ENCODE measurements at regions not wholly inside any gene's neighbourhood (a gene's known extent, or its start where the extent isn't known, plus 50 kb on each side); places are given as distances from the start of the nearest gene placed in this dataset.

GRCh38 chr10:3871424-3871996 is 86.5 kb upstream of the KLF6 start:
- no peak for TF ChIP-seq CTCF (IDR thresholded peaks at IDR 0.05)
- H3K4me3 ChIP-seq (ENCODE audit: low read depth in 1 of 2, low read length in 1 of 2): no peak overlapping the region
- H3K9me3 ChIP-seq: no peaks in the 10 kb centered on the region
- peaks cover 39 to 40% of the 10 kb centered on the region in 2 experiments for H3K4me1 ChIP-seq (ENCODE audit: control insufficient read depth in 1 of 2, insufficient read depth in 1 of 2, low read depth in 1 of 2, low read length in 1 of 2)
- no peaks in the 10 kb centered on the region for H3K27me3 ChIP-seq
- no peaks in the 10 kb centered on the region for H3K36me3 ChIP-seq
- H3K27ac ChIP-seq: no peak overlapping the region

- no peak for TF ChIP-seq CTCF (IDR thresholded peaks at IDR 0.05)
- H3K4me3 ChIP-seq (ENCODE audit: low read depth in 1 of 2, low read length in 1 of 2): no peak overlapping the region
- no peaks in the 10 kb centered on the region for H3K9me3 ChIP-seq
- H3K27ac ChIP-seq: no peak overlapping the region
- no peaks in the 10 kb centered on the region for H3K36me3 ChIP-seq
- no peaks in the 10 kb centered on the region for H3K27me3 ChIP-seq
- H3K4me1 ChIP-seq (ENCODE audit: control insufficient read depth in 1 of 2, insufficient read depth in 1 of 2, low read depth in 1 of 2, low read length in 1 of 2): peaks cover 14 to 15% of the 10 kb centered on the region in 2 experiments
Measured at GRCh38 chr10:3869036-3869435, 84.0 kb upstream of the KLF6 start.

GRCh38 chr10:3868271-3868664 is 83.3 kb upstream of the KLF6 start:
- Histone ChIP-seq H3K36me3 (no peaks in the 10 kb centered on the region), H3K27me3 (no peaks in the 10 kb centered on the region), H3K4me1 (ENCODE audit: control insufficient read depth in 1 of 2, insufficient read depth in 1 of 2, low read depth in 1 of 2, low read length in 1 of 2) (peaks cover 7 to 9% of the 10 kb centered on the region in 2 experiments), H3K4me3 (ENCODE audit: low read depth in 1 of 2, low read length in 1 of 2) (no peak overlapping the region), H3K27ac (no peak overlapping the region), H3K9me3 (no peaks in the 10 kb centered on the region)
- TF ChIP-seq CTCF (IDR thresholded peaks at IDR 0.05): no peak

GRCh38 chr10:3867454-3868270 is 82.7 kb upstream of the KLF6 start:
- TF ChIP-seq CTCF (IDR thresholded peaks at IDR 0.05): no peak
- no peak overlapping the region for H3K4me3 ChIP-seq (ENCODE audit: low read depth in 1 of 2, low read length in 1 of 2)
- no peaks in the 10 kb centered on the region for H3K9me3 ChIP-seq
- H3K4me1 ChIP-seq (ENCODE audit: control insufficient read depth in 1 of 2, insufficient read depth in 1 of 2, low read depth in 1 of 2, low read length in 1 of 2): peaks cover 1 to 3% of the 10 kb centered on the region in 2 experiments
- H3K27me3 ChIP-seq: no peaks in the 10 kb centered on the region
- H3K27ac ChIP-seq: no peak overlapping the region
- no peaks in the 10 kb centered on the region for H3K36me3 ChIP-seq

- Histone ChIP-seq H3K4me3 (ENCODE audit: low read depth in 1 of 2, low read length in 1 of 2) (no peak overlapping the region), H3K9me3 (no peaks in the 10 kb centered on the region), H3K27me3 (no peaks in the 10 kb centered on the region), H3K36me3 (no peaks in the 10 kb centered on the region), H3K4me1 (ENCODE audit: control insufficient read depth in 1 of 2, insufficient read depth in 1 of 2, low read depth in 1 of 2, low read length in 1 of 2) (no peaks in the 10 kb centered on the region), H3K27ac (peak overlapping the region; percentile 4)
- TF ChIP-seq CTCF (IDR thresholded peaks at IDR 0.05): no peak
Measured at GRCh38 chr10:3866332-3866731, 81.3 kb upstream of the KLF6 start.

Data from neutrophil (primary cell).